H9 (cell line): ENCODE measurements at regions not wholly inside any gene's neighbourhood (a gene's known extent, or its start where the extent isn't known, plus 50 kb on each side); places are given as distances from the start of the nearest gene placed in this dataset.

Source experiments
- DNase-seq: peaks from one replicate; pipeline ENCODE4 v3.0.0-alpha.2; 2017
- H2AFZ ChIP-seq: one replicate; pipeline ENCODE4 v1.6.1; 2013; ENCODE audit warnings: mild to moderate bottlenecking, low read length, control low read depth, moderate library complexity
- H2AK5ac ChIP-seq: 2 replicates; pipeline ENCODE4 v1.6.1; 2013; ENCODE audit warnings: low read length, control low read depth, mixed read lengths; ENCODE audit not compliant: insufficient read length
- H2BK120ac ChIP-seq: one replicate; pipeline ENCODE4 v1.6.1; 2013; ENCODE audit warnings: low read depth, mild to moderate bottlenecking, low read length, control low read depth, inconsistent platforms; ENCODE audit not compliant: poor library complexity, severe bottlenecking
- H2BK12ac ChIP-seq: 2 replicates; pipeline ENCODE4 v1.6.1; 2013; ENCODE audit warnings: low read length, control low read depth, mixed read lengths, low read depth; ENCODE audit not compliant: insufficient read length
- H2BK15ac ChIP-seq: 2 replicates; pipeline ENCODE4 v1.6.1; 2013; ENCODE audit warnings: low read depth, low read length, control low read depth
- H2BK20ac ChIP-seq: one replicate; pipeline ENCODE4 v1.6.1; 2013; ENCODE audit warnings: low read depth, mild to moderate bottlenecking, low read length, control low read depth, inconsistent platforms; ENCODE audit not compliant: poor library complexity, severe bottlenecking
- H2BK5ac ChIP-seq: 2 replicates; pipeline ENCODE4 v1.6.1; 2013; ENCODE audit warnings: low read length, control low read depth, mixed read lengths; ENCODE audit not compliant: insufficient read length
- H3K14ac ChIP-seq: 2 replicates; pipeline ENCODE4 v1.6.1; 2013; ENCODE audit warnings: low read length, control low read depth; ENCODE audit not compliant: insufficient read depth
- H3K18ac ChIP-seq: 2 replicates; pipeline ENCODE4 v1.6.1; 2013; ENCODE audit warnings: low read depth, mild to moderate bottlenecking, mixed read lengths, low read length, control low read depth; ENCODE audit not compliant: insufficient read length
- H3K23ac ChIP-seq: 2 replicates; pipeline ENCODE4 v1.6.1; 2013; ENCODE audit warnings: low read length, control low read depth, mixed read lengths, low read depth; ENCODE audit not compliant: insufficient read length
- H3K23me2 ChIP-seq: 2 replicates; pipeline ENCODE4 v1.6.1; 2013; ENCODE audit warnings: low read depth, mild to moderate bottlenecking, mixed read lengths, low read length, control low read depth; ENCODE audit not compliant: insufficient read length, poor library complexity, severe bottlenecking
- H3K27ac ChIP-seq: 2 replicates; pipeline ENCODE4 v1.5.1; 2013; ENCODE audit warnings: low read length, control low read depth, mixed read lengths, low read depth; ENCODE audit not compliant: insufficient read length
- H3K27me3 ChIP-seq: 2 replicates; pipeline ENCODE4 v1.6.1; 2013; ENCODE audit warnings: low read length, control low read depth, inconsistent platforms; ENCODE audit not compliant: insufficient read depth
- H3K4ac ChIP-seq: 2 replicates; pipeline ENCODE4 v1.6.1; 2013; ENCODE audit warnings: low read depth, mild to moderate bottlenecking, control low read depth, inconsistent platforms, low read length, moderate library complexity
- H3K4me1 ChIP-seq: 2 replicates; pipeline ENCODE4 v1.6.1; 2013; ENCODE audit warnings: low read length, control low read depth, inconsistent platforms; ENCODE audit not compliant: insufficient read depth
- H3K4me2 ChIP-seq: 2 replicates; pipeline ENCODE4 v1.6.1; 2013; ENCODE audit warnings: low read length, control low read depth, mixed read lengths; ENCODE audit not compliant: insufficient read length, insufficient read depth
- H3K56ac ChIP-seq: 2 replicates; pipeline ENCODE4 v1.6.1; 2013; ENCODE audit warnings: low read depth, mild to moderate bottlenecking, mixed read lengths, low read length, control low read depth; ENCODE audit not compliant: insufficient read length
- H3K79me1 ChIP-seq: 2 replicates; pipeline ENCODE4 v1.6.1; 2013; ENCODE audit warnings: low read depth, mild to moderate bottlenecking, moderate library complexity, low read length, control low read depth, inconsistent platforms; ENCODE audit not compliant: insufficient read depth, poor library complexity, severe bottlenecking
- H3K79me2 ChIP-seq: 2 replicates; pipeline ENCODE4 v1.6.1; 2013; ENCODE audit warnings: low read length, control low read depth, inconsistent platforms; ENCODE audit not compliant: insufficient read depth
- H3K9ac ChIP-seq: 2 replicates; pipeline ENCODE4 v1.6.1; 2013; ENCODE audit warnings: low read length, control low read depth, mixed read lengths; ENCODE audit not compliant: insufficient read length; ENCODE audit errors: extremely low read depth
- H3K9me3 ChIP-seq: one replicate; pipeline ENCODE4 v1.6.1; 2013; ENCODE audit warnings: low read depth, low read length, inconsistent platforms; ENCODE audit not compliant: control insufficient read depth
- H3T11ph ChIP-seq: one replicate; pipeline ENCODE4 v1.6.1; 2013; ENCODE audit warnings: mild to moderate bottlenecking, low read length, control low read depth, inconsistent platforms
- H4K20me1 ChIP-seq: one replicate; pipeline ENCODE4 v1.6.1; 2013; ENCODE audit not compliant: control insufficient read depth, insufficient read length, insufficient read depth
- H4K5ac ChIP-seq: 2 replicates; pipeline ENCODE4 v1.6.1; 2013; ENCODE audit warnings: low read depth, mild to moderate bottlenecking, mixed read lengths, low read length, control low read depth; ENCODE audit not compliant: insufficient read length
- H4K8ac ChIP-seq: replicated peaks from 2 replicates; pipeline ENCODE4 v1.6.1; 2013; ENCODE audit warnings: low read length, control low read depth, mixed read lengths, low read depth; ENCODE audit not compliant: insufficient read length
- H4K91ac ChIP-seq: 2 replicates; pipeline ENCODE4 v1.6.1; 2013; ENCODE audit warnings: low read depth, mild to moderate bottlenecking, moderate library complexity, mixed read lengths, low read length, control low read depth; ENCODE audit not compliant: insufficient read length
- H3K27ac Mint-ChIP-seq, 3 experiments: 2 replicates in 2 of 3; 3 replicates in 1 of 3; pipeline ENCODE4 v1.8.0; 2020 to 2021; ENCODE audit warnings: mixed read lengths in 3 of 3, mild to moderate bottlenecking in 1 of 3, moderate library complexity in 1 of 3
- H3K27me3 Mint-ChIP-seq: 2 replicates; pipeline ENCODE4 v1.8.0; 2021; ENCODE audit warnings: low read depth, mild to moderate bottlenecking, moderate library complexity, mixed read lengths
- H3K36me3 Mint-ChIP-seq, 3 experiments: 2 replicates in 2 of 3; 3 replicates in 1 of 3; pipeline ENCODE4 v1.8.0; 2020 to 2021; ENCODE audit warnings: low read depth in 3 of 3, mixed read lengths in 3 of 3; ENCODE audit not compliant: insufficient read depth in 1 of 3
- H3K4me1 Mint-ChIP-seq, 2 experiments: 2 replicates each; pipeline ENCODE4 v1.8.0; 2020; ENCODE audit warnings: mixed read lengths in 2 of 2
- H3K4me3 Mint-ChIP-seq, 2 experiments: 2 replicates in 1 of 2; 3 replicates in 1 of 2; pipeline ENCODE4 v1.8.0; 2020 to 2021; ENCODE audit warnings: mild to moderate bottlenecking in 2 of 2, mixed read lengths in 2 of 2, moderate library complexity in 1 of 2
- H3K9me3 Mint-ChIP-seq, 2 experiments: 2 replicates in 1 of 2; 3 replicates in 1 of 2; pipeline ENCODE4 v1.8.0; 2020; ENCODE audit warnings: mild to moderate bottlenecking in 2 of 2, mixed read lengths in 2 of 2, moderate library complexity in 1 of 2
- WGBS: extraction: QIAGEN DNeasy Blood & Tissue Kit; methylation state at CpG from one replicate; pipeline ENCODE4 v1.1.7; 2013; ENCODE audit warnings: missing lambda C conversion rate, low lambda C conversion rate, mixed read lengths; ENCODE audit not compliant: insufficient read length; ENCODE audit errors: extremely low coverage; 5-methylcytosine and 5-hydroxymethylcytosine counted together
- TF ChIP-seq, protein P1 (sequence below): fragments of 200-600 bp; sonication (generic); conservative IDR thresholded peaks from 3 replicates; pipeline ENCODE4 v1.8.0; 2021; ENCODE audit warnings: antibody characterized with exemption, mild to moderate bottlenecking

- Histone ChIP-seq H2BK20ac (no peak overlapping the region), H3K14ac (no peak overlapping the region), H3K4me2 (no peak overlapping the region), H3K56ac (no peak overlapping the region), H3T11ph (no peak overlapping the region), H3K79me2 (no peaks in the 10 kb centered on the region), H3K23me2 (no peaks in the 10 kb centered on the region), H3K4ac (no peak overlapping the region), H2BK5ac (no peak overlapping the region), H3K18ac (no peak overlapping the region), H2AFZ (no peak overlapping the region), H2BK12ac (no peak overlapping the region), H3K9me3 (no peaks in the 10 kb centered on the region), H4K20me1 (no peaks in the 10 kb centered on the region), H3K4me1 (no peaks in the 10 kb centered on the region), H3K9ac (no peak overlapping the region), H4K91ac (no peak overlapping the region), H3K23ac (no peak overlapping the region), H3K27ac (no peak overlapping the region), H3K27me3 (no peaks in the 10 kb centered on the region), H2BK15ac (no peak overlapping the region), H3K79me1 (no peaks in the 10 kb centered on the region), H2BK120ac (no peak overlapping the region), H4K5ac (no peak overlapping the region), H2AK5ac (no peak overlapping the region), H4K8ac (no peak overlapping the region)
- peaks cover 4% of the 10 kb centered on the region; the same call in 1 of the 2 replicates for H3K27me3 Mint-ChIP-seq
- DNase-seq = no peak
- H3K4me3 Mint-ChIP-seq = no peak overlapping the region
- H3K9me3 Mint-ChIP-seq = no peaks in the 10 kb centered on the region; a peak in 1 of 5 replicates
- TF ChIP-seq, protein P1, sequence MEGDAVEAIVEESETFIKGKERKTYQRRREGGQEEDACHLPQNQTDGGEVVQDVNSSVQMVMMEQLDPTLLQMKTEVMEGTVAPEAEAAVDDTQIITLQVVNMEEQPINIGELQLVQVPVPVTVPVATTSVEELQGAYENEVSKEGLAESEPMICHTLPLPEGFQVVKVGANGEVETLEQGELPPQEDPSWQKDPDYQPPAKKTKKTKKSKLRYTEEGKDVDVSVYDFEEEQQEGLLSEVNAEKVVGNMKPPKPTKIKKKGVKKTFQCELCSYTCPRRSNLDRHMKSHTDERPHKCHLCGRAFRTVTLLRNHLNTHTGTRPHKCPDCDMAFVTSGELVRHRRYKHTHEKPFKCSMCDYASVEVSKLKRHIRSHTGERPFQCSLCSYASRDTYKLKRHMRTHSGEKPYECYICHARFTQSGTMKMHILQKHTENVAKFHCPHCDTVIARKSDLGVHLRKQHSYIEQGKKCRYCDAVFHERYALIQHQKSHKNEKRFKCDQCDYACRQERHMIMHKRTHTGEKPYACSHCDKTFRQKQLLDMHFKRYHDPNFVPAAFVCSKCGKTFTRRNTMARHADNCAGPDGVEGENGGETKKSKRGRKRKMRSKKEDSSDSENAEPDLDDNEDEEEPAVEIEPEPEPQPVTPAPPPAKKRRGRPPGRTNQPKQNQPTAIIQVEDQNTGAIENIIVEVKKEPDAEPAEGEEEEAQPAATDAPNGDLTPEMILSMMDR = no peak
- peaks cover 18% of the 10 kb centered on the region in 2 experiments for H3K4me1 Mint-ChIP-seq
- no CpG with 5 or more reads among the region's 4 CpGs for WGBS
- H3K36me3 Mint-ChIP-seq = no peaks in the 10 kb centered on the region
- H3K27ac Mint-ChIP-seq = no peak overlapping the region
Observed at GRCh38 chr1:208302699-208303238, 58.6 kb upstream of the PLXNA2 start.
